ENCODE measurements at regions not wholly inside any gene's neighbourhood (a gene's known extent, or its start where the extent isn't known, plus 50 kb on each side); places are given as distances from the start of the nearest gene placed in this dataset.

DNA sequence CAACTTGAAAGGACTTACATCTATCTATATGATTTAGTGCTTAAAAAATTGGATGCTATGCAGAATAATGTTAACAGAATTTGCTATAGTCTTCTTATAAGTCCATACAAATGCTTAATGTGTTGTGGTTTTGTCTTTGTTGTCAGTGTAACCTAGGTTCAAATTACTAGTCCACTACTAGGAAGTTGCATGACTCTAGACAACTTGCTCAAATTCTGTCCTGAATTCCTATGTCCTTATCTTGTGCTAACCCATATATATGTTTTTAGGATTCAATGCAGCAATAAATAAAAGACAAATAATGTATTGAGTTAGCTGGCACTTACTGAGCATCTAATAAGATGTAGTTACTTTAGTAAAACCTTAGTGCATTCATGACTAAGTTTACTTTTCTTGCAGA lies 276.5 kb upstream of the KCNMB2 start:
- CTCF ChIA-PET (ENCODE audit: partially characterized antibody) = no interaction called here
- Histone ChIP-seq H3K4me3 (ENCODE audit: extremely low read depth in 1 of 4, insufficient read depth in 2 of 4, low read depth in 3 of 4, low read length in 4 of 4) (no peak overlapping the region), H3K9ac (replicated peaks in 1 of 4; ENCODE audit: extremely low read depth in 1 of 4, low read depth in 3 of 4, low read length in 3 of 4) (no peak overlapping the region)
- no peak for TF ChIP-seq TBP (IDR thresholded peaks at IDR 0.05; ENCODE audit: low read depth, low read length)
- no peak for TF ChIP-seq CREB1 (IDR thresholded peaks at IDR 0.05)
- TF ChIP-seq BCL11A (IDR thresholded peaks at IDR 0.05; ENCODE audit: low read depth in 2 of 2, low read length in 2 of 2) = no peak
- no peak for TF ChIP-seq ZNF274 (IDR thresholded peaks at IDR 0.05; ENCODE audit: borderline replicate concordance, extremely low read depth, low read length)
- TF ChIP-seq SP4 (IDR thresholded peaks at IDR 0.05; ENCODE audit: low read length) = no peak
- no peak for TF ChIP-seq SIRT6 (IDR thresholded peaks at IDR 0.05; ENCODE audit: low read length)
- TF ChIP-seq EP300 (IDR thresholded peaks at IDR 0.05; ENCODE audit: borderline replicate concordance in 1 of 2, low read depth in 2 of 2, low read length in 2 of 2) = no peak
- TF ChIP-seq RFX5 (IDR thresholded peaks at IDR 0.05; ENCODE audit: borderline replicate concordance, low read depth, low read length) = no peak
- TF ChIP-seq CEBPB (IDR thresholded peaks at IDR 0.05; ENCODE audit: low read depth, low read length) = no peak
- no peak for TF ChIP-seq SIX5 (IDR thresholded peaks at IDR 0.05; ENCODE audit: low read depth, low read length)
- TF ChIP-seq CTBP2 (IDR thresholded peaks at IDR 0.05; ENCODE audit: borderline replicate concordance, insufficient read depth, insufficient read length, low read length) = no peak
- TF ChIP-seq SP1 (IDR thresholded peaks at IDR 0.05; ENCODE audit: low read depth, low read length) = no peak
- TF ChIP-seq SP2 (IDR thresholded peaks at IDR 0.05; ENCODE audit: low read length) = no peak
- no peak for TF ChIP-seq NANOG (IDR thresholded peaks at IDR 0.05; ENCODE audit: insufficient read depth, low read depth, low read length, poor library complexity, severe bottlenecking)
- TF ChIP-seq, protein P1, sequence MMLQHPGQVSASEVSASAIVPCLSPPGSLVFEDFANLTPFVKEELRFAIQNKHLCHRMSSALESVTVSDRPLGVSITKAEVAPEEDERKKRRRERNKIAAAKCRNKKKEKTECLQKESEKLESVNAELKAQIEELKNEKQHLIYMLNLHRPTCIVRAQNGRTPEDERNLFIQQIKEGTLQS (IDR thresholded peaks at IDR 0.05; ENCODE audit: insufficient read depth, low read depth, low read length) = no peak

More for the DNA sequence above, 276.5 kb upstream of the KCNMB2 start:
- Histone ChIP-seq H3K23me2 (ENCODE audit: low read depth, low read length) (no peaks in the 10 kb centered on the region), H4K20me1 (replicated peaks in 1 of 2; ENCODE audit: control insufficient read depth in 1 of 2, insufficient read depth in 2 of 2, low read length in 2 of 2) (no peaks in the 10 kb centered on the region), H2BK120ac (replicated peaks; ENCODE audit: low read depth, low read length) (no peak overlapping the region), H3K18ac (ENCODE audit: extremely low read depth, low read length) (no peak overlapping the region), H3K9me3 (ENCODE audit: insufficient read depth in 2 of 2, low read depth in 1 of 2, low read length in 1 of 2) (no peaks in the 10 kb centered on the region), H3K79me2 (ENCODE audit: control insufficient read depth in 1 of 2, insufficient read depth in 2 of 2, low read length in 2 of 2) (no peaks in the 10 kb centered on the region), H2BK12ac (ENCODE audit: low read depth, low read length) (no peak overlapping the region), H3K4me1 (replicated peaks in 1 of 4; ENCODE audit: control insufficient read depth in 3 of 4, insufficient read depth in 4 of 4, low read length in 3 of 4) (no peaks in the 10 kb centered on the region), H4K91ac (replicated peaks; ENCODE audit: insufficient read length, low read length) (no peak overlapping the region), H3K23ac (ENCODE audit: insufficient read length) (no peak overlapping the region), H3K4ac (replicated peaks; ENCODE audit: insufficient read length, low read depth, low read length) (no peak overlapping the region), H2AK5ac (ENCODE audit: low read depth, low read length) (no peak overlapping the region), H2BK20ac (ENCODE audit: low read length) (no peak overlapping the region), H4K5ac (ENCODE audit: insufficient read length, low read depth, low read length) (no peak overlapping the region), H3K27me3 (replicated peaks in 1 of 4; ENCODE audit: control insufficient read depth in 3 of 4, extremely low read depth in 1 of 4, insufficient read depth in 3 of 4, low read length in 3 of 4) (no peaks in the 10 kb centered on the region), H3K79me1 (ENCODE audit: low read depth, low read length) (no peaks in the 10 kb centered on the region), H2BK15ac (ENCODE audit: low read length) (no peak overlapping the region), H3K14ac (ENCODE audit: insufficient read length) (no peak overlapping the region), H3K36me3 (ENCODE audit: control insufficient read depth in 2 of 4, insufficient read depth in 4 of 4, low read length in 3 of 4) (no peaks in the 10 kb centered on the region), H3K4me2 (ENCODE audit: insufficient read depth in 1 of 2, low read depth in 2 of 2, low read length in 2 of 2) (no peak overlapping the region), H3K56ac (replicated peaks; ENCODE audit: insufficient read length, low read depth, low read length) (no peak overlapping the region), H2BK5ac (ENCODE audit: low read depth, low read length) (no peak overlapping the region), H2AFZ (ENCODE audit: low read length) (no peak overlapping the region), H3K27ac (ENCODE audit: low read depth, low read length) (no peak overlapping the region), H4K8ac (ENCODE audit: extremely low read depth, insufficient read depth, low read length) (no peak overlapping the region)
- no peak for DNase-seq (ENCODE audit: low read depth in 1 of 2, low spot score in 2 of 2)
- POLR2A ChIA-PET (ENCODE audit: partially characterized antibody) = no interaction called here
- no peak for FAIRE-seq
